Hindlimb muscle (tissue), 1 donor: ENCODE measurements at regions not wholly inside any gene's neighbourhood (a gene's known extent, or its start where the extent isn't known, plus 50 kb on each side); places are given as distances from the start of the nearest gene placed in this dataset.

Experiments used
- DNase-seq: peaks from one replicate; pipeline ENCODE4 v3.0.0-alpha.2; 2013

GRCh38 chr20:58600756-58601155 is 50.3 kb upstream of the STX16 start:
- no peak for DNase-seq

DNA sequence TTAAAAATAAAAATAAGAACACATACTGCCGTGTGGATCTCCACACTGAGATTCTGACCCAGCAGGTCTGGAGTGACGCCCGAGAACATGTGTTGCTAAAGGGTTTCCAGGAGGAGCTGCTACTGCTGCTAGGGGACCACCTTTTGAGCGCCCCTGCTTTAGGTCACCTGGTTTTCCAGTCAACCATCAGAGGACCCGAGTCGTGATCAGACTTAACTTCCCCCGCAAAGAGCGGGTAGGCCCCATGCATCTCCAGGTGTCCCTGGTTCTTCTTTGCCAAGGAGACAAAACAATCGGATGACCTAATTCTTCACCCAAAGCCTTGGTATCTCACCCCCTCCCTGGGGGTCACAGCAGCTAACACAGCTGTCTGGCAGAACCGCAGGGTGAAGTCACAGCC is 51.1 kb upstream of the STX16 start:
- no peak for DNase-seq

DNA sequence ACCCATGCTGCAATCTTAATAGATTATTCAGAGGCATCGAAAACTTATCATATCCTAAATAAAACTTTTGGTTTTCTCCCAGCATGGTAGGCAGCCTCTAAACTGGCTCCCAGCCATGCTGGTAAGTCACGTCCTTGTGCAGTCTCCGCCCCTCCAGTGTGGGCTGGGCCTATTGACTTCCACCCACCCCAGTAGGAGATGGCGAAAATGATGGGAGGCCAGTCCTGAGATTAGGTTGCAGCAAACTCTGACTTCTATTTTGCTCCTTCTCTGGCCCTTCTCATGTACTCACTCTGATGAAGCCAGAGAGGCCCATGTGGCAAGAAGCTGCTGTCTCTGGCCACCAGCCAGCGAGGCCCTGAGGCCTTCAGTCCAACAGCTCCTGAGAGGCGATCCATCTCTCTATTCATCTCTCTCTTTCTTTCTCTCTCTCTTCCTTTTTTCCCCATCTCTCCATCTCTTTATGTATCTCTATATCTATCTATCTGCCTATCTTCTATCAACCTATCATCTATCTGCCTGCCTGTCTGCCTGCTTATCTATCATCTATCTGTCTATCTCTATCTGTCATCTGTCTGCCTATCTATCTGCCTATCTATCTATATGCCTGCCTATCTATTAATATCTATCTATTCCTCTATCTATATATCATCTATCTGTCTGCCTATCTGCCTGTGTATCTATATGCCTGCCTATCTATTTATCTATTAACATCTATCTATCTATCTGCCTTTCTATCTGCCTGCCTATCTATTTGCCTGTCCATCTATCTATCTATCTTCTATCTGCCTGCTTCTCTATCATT is 52.7 kb upstream of the STX16 start:
- peak; percentile 53 for DNase-seq

GRCh38 chr20:58597249-58597891 is 53.7 kb upstream of the STX16 start:
- DNase-seq, result peak; percentile 95

DNA sequence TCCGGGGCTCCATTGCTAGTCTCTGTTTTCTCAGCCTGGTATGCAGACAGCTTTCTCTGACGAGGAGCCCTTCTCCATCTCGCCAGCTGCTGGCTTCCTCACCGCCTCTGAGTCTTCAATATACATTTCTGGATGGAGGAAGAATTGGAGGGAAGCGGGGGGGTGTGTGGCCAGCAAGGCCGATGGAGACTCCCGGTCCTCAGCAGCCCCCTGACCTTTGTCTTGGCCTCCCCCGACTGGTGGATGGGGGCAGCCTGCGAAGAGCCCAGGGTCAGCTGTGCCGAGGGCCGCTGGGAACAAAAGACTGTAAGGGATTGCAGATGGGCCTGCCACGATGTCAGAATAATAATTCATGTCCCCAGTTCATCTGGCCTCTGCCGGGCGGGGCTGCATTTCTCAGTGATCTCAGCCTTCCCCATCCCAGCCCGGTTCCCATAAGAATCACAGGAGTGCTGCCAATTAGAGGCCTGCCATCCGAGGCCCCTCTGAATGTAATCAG is 54.3 kb upstream of the STX16 start:
- DNase-seq, result peak; percentile 87

GRCh38 chr20:58596244-58596643 is 54.8 kb upstream of the STX16 start:
- DNase-seq, result peak; percentile 23

DNA sequence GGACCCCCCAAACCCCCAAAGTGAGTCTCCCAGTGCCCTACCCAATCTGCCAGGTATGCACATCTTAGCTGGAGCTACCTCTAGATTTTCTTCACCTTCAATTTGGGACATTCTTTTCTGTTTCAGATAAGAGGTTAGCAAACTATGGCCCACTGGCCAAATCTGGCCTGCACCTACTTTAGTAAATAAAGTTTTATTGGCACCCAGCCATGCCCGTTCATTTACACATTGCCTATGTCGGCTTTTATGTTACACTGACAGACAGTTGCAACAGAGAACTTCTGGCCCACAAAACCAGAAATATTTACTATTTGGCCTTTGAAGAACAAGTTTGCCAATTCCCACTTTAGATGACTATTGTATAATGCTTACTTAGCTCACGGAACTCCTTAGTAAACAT is 55.9 kb upstream of the STX16 start:
- DNase-seq, result no peak

DNA sequence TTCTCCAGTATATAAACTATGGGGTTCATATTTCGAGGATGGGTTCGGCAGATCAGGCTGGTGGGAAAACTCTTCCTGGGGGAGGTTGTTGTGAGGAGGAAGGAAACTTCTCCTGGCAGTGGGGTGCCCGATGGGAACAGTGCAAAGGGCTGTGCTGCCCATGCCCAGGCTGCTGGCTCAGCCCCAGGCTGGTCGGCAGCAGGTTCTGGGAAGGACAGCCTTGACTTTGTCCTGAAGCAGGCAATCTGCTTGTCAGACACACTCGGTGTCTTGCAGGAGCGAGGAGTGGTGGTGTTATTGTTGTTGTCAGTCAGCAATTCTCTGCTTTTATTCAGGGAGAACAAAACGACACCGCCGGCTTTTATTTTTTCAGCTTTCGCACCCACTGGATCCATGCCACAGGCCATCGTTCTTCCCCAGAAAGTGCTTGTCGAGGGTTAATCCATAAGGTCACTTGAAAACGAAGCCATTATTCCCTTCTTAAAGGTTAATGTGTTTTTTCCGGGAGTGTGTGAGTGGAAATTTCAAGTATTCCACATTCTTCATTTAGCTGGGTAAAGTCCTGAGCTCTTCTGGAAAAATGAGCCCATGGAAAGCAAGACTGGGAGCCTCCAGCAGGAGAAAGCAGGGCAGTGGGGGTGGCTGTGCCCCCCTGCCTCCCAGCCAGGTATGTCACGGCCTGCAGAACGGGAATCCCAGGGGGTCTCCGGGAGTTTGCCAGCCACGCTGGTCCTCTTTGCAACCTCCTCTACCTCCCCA is 57.0 kb upstream of the STX16 start:
- peak; percentile 56 for DNase-seq

DNA sequence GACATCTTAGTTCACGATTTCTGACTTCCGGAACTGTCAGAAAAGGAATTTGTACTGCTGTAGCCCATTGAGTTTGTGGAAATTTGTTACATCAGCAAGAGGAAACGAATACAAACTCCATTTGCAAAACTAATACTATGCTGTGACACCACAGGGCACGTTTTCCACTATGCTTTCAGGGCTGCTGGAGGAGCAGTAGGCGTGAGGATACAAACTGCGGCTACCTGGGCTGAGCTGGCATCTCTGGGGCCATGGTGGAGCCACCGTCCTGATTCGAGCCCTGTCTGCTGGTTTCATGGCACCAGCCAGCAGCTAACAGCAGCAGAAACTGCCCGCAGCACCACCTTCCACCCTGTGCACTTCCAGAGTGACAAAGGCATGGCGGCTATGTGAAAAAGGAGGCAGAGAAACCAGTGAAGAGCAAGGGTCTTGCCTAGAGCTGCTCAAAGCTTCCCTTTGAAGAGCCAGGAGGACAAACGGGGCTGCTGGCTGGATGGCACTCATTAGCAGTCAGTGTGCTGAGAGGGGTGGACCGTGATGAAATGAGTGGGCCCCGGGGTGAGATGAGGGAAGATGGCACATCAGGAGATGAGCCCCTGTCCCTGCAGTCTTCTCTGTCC is 58.9 kb upstream of the STX16 start:
- no peak for DNase-seq

- no peak for DNase-seq
Observed at GRCh38 chr20:58590679-58591473, 60.2 kb upstream of the STX16 start.

- no peak for DNase-seq
Observed at GRCh38 chr20:58587467-58587866, 63.6 kb upstream of the STX16 start.

DNA sequence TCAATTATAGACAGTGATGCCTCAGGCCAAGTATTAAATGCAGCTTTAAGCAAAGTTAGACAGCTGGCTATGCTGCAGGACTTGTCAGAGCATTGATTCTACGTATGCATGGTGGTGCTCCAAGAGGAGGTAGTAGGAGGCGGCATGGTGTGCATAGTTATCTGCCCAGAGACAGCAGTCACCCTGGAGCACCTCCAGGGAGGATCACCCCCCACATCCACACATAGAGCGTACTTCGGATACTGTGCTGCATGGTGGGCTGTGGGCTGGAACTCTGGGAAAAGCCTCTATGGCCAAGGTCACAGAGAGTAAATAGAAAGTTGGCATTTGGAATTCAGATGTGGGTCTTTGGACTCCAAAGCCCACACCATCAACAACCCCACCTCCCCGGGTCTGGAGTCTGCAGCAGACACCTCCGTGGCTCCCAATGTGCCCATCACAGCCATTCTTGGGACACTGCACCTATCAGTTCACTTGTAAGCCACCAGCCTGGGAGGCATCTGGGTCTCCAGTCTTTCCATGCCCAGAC is 64.5 kb upstream of the STX16 start:
- no peak for DNase-seq

GRCh38 chr20:58585753-58586540 is 65.1 kb upstream of the STX16 start:
- no peak for DNase-seq

DNA sequence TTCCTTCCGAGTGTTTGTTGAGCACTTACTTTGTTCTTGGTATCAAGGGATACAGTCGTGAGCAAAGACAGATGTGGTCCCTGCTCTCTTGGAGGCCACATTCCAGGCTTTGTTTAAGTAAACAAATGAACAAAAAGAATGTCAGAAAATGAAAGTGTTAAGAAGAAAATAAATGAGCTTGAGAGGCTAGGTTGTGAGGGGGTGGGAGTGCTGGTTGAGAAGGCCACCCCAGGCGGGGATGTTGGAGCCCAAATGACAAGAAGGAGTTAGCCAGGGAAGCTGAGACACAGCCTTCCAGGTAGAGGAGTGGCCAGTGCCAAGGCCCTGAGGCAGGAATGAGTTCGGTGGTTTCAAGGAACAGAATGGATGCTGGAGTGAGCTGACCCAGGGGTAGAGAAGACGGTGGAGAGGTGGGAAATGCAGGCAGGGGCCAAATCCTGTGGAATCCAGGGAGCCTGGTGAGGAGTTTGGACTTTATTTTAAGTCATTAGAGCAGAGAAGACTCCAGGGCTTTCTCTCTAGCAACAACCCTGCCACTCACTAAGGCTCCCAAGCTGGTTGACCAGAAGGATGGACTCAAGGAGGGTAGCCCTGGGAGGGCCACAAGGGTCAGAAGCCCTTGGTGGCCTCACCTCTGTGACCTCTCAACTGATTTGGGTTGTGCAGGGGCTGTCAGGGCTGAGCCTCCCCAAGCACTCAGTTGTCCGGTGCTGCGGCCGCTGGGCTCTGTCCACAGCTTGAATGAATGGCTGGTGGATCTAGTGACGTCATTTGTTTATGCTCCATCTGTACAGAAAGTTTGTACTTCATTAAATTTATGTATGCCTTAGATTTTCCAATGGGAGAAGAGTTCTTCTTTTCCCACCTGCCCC is 66.0 kb upstream of the STX16 start:
- no peak for DNase-seq

GRCh38 chr20:58584051-58584824 is 66.8 kb upstream of the STX16 start:
- no peak for DNase-seq

DNA sequence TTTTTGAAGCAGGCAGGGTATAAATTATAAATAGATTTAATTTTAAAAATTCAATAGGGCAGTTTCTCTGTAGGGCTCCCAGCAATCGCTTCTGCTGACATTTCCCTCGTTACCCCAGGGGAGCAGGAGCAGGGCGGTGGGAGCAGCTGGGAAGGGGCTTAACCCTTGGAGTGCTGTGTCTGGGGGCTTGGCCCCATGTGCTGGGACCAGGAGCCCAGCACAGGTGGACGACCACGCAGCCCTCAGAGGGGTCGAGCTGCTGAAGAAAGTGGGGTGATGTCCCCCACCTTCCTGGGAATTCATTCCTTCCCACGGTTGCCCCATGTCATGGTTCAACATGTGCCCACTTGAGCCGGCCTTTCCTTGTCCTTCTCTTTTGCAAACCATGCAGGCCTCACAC is 67.5 kb upstream of the STX16 start:
- DNase-seq, result no peak

- no peak for DNase-seq
Observed at GRCh38 chr20:58583176-58583575, 67.9 kb upstream of the STX16 start.

DNA sequence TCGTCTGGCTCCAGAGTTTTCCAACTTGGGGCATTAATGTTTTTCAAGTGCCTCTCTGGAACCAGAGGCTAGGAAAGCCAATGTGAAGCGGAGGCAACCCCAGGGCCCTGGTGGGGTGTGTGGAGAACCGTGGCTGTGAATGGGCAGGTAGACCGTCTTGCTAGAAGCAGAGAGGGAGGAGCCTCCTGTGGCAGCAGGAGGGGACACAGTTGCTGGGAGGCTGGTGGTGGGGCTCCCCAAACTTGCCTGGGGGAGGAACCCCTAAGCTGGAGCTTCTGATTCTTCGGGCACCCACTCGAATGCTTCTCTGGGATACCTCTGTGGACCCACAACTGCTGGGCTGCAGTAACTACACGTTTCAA is 65.3 kb upstream of the APCDD1L start:
- no peak for DNase-seq

DNA sequence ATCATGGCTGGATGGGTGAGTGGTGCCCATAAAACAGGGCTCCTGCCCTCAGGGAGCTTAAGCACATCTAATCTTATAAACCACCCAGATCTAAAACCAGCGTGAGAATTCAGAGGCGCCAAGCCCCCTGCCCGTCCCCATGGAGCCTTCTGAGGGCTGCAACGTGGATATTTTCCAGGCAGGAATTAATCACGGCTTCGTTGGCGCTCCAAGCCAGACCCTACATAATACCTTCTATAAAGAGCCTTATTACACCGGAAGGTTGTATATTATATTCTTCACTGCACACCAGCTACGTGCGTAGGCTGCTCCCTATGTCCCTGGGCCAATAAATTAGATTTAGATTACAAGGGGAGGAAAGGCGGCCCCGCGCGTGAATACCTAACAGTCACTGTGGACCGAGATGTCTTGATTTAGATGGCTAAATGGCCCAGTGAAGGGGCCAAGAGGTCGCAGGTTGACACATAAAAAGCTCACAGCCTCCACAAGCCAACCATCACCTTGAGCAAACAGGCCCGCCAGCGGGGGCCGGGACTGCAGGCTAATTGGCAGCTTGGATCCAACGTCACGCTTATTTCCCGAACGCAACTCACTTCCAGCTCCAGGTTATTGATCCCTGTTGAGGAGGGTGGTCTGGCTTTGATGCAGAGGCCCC is 64.7 kb upstream of the APCDD1L start:
- DNase-seq, result no peak
